ENCODE measurements at regions not wholly inside any gene's neighbourhood (a gene's known extent, or its start where the extent isn't known, plus 50 kb on each side); places are given as distances from the start of the nearest gene placed in this dataset.
"Not testable (repeated sequence)": the region's sequence is repeated elsewhere in the genome, so short reads cannot be mapped to it uniquely, and the experiment has no call there.

- DNase-seq = no peak
Measured at GRCh38 chr2:35931115-35931514, 424.5 kb upstream of the CRIM1 start.

- DNase-seq = no peak
Measured at GRCh38 chr2:35929551-35929950, 426.0 kb upstream of the CRIM1 start.

GRCh38 chr2:35920061-35920460 lies 435.5 kb upstream of the CRIM1 start:
- DNase-seq = no peak

GRCh38 chr2:35915261-35915660 lies 440.3 kb upstream of the CRIM1 start:
- DNase-seq = no peak

GRCh38 chr2:35891936-35892335 lies 463.6 kb upstream of the CRIM1 start:
- DNase-seq = no peak

- no peak for DNase-seq
Measured at GRCh38 chr2:35891528-35891927, 464.1 kb upstream of the CRIM1 start.

GRCh38 chr2:35887146-35887545 lies 468.4 kb upstream of the CRIM1 start:
- no peak for DNase-seq

- no peak for DNase-seq
Measured at GRCh38 chr2:35873921-35874320, 481.7 kb upstream of the CRIM1 start.

GRCh38 chr2:35871672-35872071 lies 483.9 kb upstream of the CRIM1 start:
- no peak for DNase-seq

GRCh38 chr2:35870713-35871112 lies 484.9 kb upstream of the CRIM1 start:
- DNase-seq = no peak

- no peak for DNase-seq
Measured at GRCh38 chr2:35864141-35864540, 491.4 kb upstream of the CRIM1 start.

GRCh38 chr2:35858216-35858615 lies 497.4 kb upstream of the CRIM1 start:
- no peak for DNase-seq

- DNase-seq = peak; percentile 73
Measured at GRCh38 chr2:35857498-35857897, 498.1 kb upstream of the CRIM1 start.

GRCh38 chr2:35831385-35831784 lies 524.2 kb upstream of the CRIM1 start:
- DNase-seq = no peak

GRCh38 chr2:35830833-35831232 lies 524.7 kb upstream of the CRIM1 start:
- no peak for DNase-seq

GRCh38 chr2:35827086-35827485 lies 528.5 kb upstream of the CRIM1 start:
- no peak for DNase-seq

- no peak for DNase-seq
Measured at GRCh38 chr2:35822716-35823115, 532.9 kb upstream of the CRIM1 start.

- no peak for DNase-seq
Measured at GRCh38 chr2:35821675-35822074, 533.9 kb upstream of the CRIM1 start.

- no peak for DNase-seq
Measured at GRCh38 chr2:35820391-35820790, 535.2 kb upstream of the CRIM1 start.

- DNase-seq = no peak
Measured at GRCh38 chr2:35819033-35819432, 536.5 kb upstream of the CRIM1 start.

- DNase-seq = not testable (repeated sequence)
Measured at GRCh38 chr2:35818359-35818758, 537.2 kb upstream of the CRIM1 start.

- not testable (repeated sequence) for DNase-seq
Measured at GRCh38 chr2:35814597-35814996, 541.0 kb upstream of the CRIM1 start.

GRCh38 chr2:35803126-35803525 lies 552.5 kb upstream of the CRIM1 start:
- DNase-seq = no peak

GRCh38 chr2:35794796-35795450 lies 560.7 kb upstream of the CRIM1 start:
- DNase-seq = no peak

GRCh38 chr2:35790292-35790691 lies 565.3 kb upstream of the CRIM1 start:
- DNase-seq = no peak

GRCh38 chr2:35788543-35788942 lies 567.0 kb upstream of the CRIM1 start:
- no peak for DNase-seq

All from kidney glomerular epithelial cell (primary cell).